PFSK-1 (cell line): ENCODE measurements at regions not wholly inside any gene's neighbourhood (a gene's known extent, or its start where the extent isn't known, plus 50 kb on each side); places are given as distances from the start of the nearest gene placed in this dataset.

Source experiments
- POLR2AphosphoS5 ChIP-seq: IDR thresholded peaks from 2 replicates; pipeline ENCODE4 v1.6.1; 2012; ENCODE audit warnings: low read depth, mild to moderate bottlenecking, control low read depth, low read length, moderate library complexity
- REST ChIP-seq, 2 experiments: IDR thresholded peaks; 2 replicates each; pipeline versions ENCODE4 v1.6.1 to v1.8.0; 2011 to 2012; ENCODE audit warnings: low read depth in 2 of 2, low read length in 2 of 2, control low read depth in 1 of 2, inconsistent platforms in 1 of 2, mild to moderate bottlenecking in 1 of 2, moderate library complexity in 1 of 2; ENCODE audit not compliant: insufficient read depth in 1 of 2
- SIN3A ChIP-seq: IDR thresholded peaks from 2 replicates; pipeline ENCODE4 v1.6.1; 2012; ENCODE audit warnings: mild to moderate bottlenecking, low read length, moderate library complexity, borderline replicate concordance; ENCODE audit not compliant: insufficient read depth

GRCh38 chr15:55124616-55125015, 72.1 kb downstream of the RSL24D1 start:
- TF ChIP-seq POLR2AphosphoS5: no peak
- no peak for TF ChIP-seq REST (IDR thresholded peaks at IDR 0.05; ENCODE audit: insufficient read depth in 1 of 2, low read depth in 2 of 2, low read length in 2 of 2)
- TF ChIP-seq SIN3A: no peak
